Liver (tissue), 8 donors: ENCODE measurements at regions not wholly inside any gene's neighbourhood (a gene's known extent, or its start where the extent isn't known, plus 50 kb on each side); places are given as distances from the start of the nearest gene placed in this dataset.
"Not testable (repeated sequence)": the region's sequence is repeated elsewhere in the genome, so short reads cannot be mapped to it uniquely, and the experiment has no call there.

ENCODE experiments used
- DNase-seq: peaks from one replicate; pipeline ENCODE4 v3.0.0-alpha.2; 2017; ENCODE audit warnings: low spot score
- H3K27ac ChIP-seq, 2 donors: one replicate each; pipeline ENCODE4 v1.7.0; 2013; ENCODE audit warnings: inconsistent platforms in 2 of 2, low read length in 2 of 2, control low read depth in 1 of 2, low read depth in 1 of 2, mild to moderate bottlenecking in 1 of 2
- H3K27me3 ChIP-seq, 4 donors: one replicate each; pipeline versions ENCODE4 v1.6.1 to v1.7.0; 2013; ENCODE audit warnings: low read length in 3 of 4, inconsistent platforms in 1 of 4, mild to moderate bottlenecking in 1 of 4, moderate library complexity in 1 of 4; ENCODE audit not compliant: control insufficient read depth in 4 of 4, insufficient read depth in 4 of 4
- H3K36me3 ChIP-seq, 4 donors: one replicate each; pipeline versions ENCODE4 v1.6.1 to v1.7.0; 2013; ENCODE audit warnings: low read length in 3 of 4, mild to moderate bottlenecking in 3 of 4, low read depth in 1 of 4, moderate library complexity in 1 of 4; ENCODE audit not compliant: control insufficient read depth in 4 of 4, insufficient read depth in 3 of 4
- H3K4me1 ChIP-seq, 4 donors: one replicate each; pipeline versions ENCODE4 v1.6.1 to v1.7.0; 2013; ENCODE audit warnings: low read length in 3 of 4, mild to moderate bottlenecking in 3 of 4, moderate library complexity in 1 of 4; ENCODE audit not compliant: control insufficient read depth in 4 of 4, insufficient read depth in 4 of 4
- H3K4me3 ChIP-seq, 3 donors: one replicate each; pipeline versions ENCODE4 v1.6.1 to v1.7.0; 2013; ENCODE audit warnings: low read length in 3 of 3, control low read depth in 1 of 3, low read depth in 1 of 3, mild to moderate bottlenecking in 1 of 3
- H3K9ac ChIP-seq, 2 donors: one replicate each; pipeline ENCODE4 v1.7.0; 2013; ENCODE audit warnings: low read length in 2 of 2, mild to moderate bottlenecking in 2 of 2, moderate library complexity in 2 of 2, control low read depth in 1 of 2, low read depth in 1 of 2
- H3K9me3 ChIP-seq, 4 donors: one replicate each; pipeline versions ENCODE4 v1.6.1 to v1.7.0; 2013; ENCODE audit warnings: low read length in 3 of 4; ENCODE audit not compliant: control insufficient read depth in 4 of 4
- CTCF ChIP-seq: fragments of 150-350 bp; IDR thresholded peaks from 2 replicates; pipeline ENCODE4 v1.5.1; 2017; ENCODE audit warnings: improper control_type of control experiment, low read depth, low read length; ENCODE audit not compliant: missing input control
- EGR1 ChIP-seq, 2 donors: IDR thresholded peaks; 2 replicates each; pipeline ENCODE4 v1.6.1; 2016 to 2018; ENCODE audit warnings: antibody characterized with exemption in 2 of 2, low read depth in 2 of 2
- FOXA2 ChIP-seq: IDR thresholded peaks from 2 replicates; pipeline ENCODE4 v1.6.1; 2016; ENCODE audit warnings: antibody characterized with exemption
- HNF4A ChIP-seq, 2 donors: conservative IDR thresholded peaks; 2 replicates each; pipeline ENCODE4 v1.6.1; 2016; ENCODE audit warnings: antibody characterized with exemption in 2 of 2, mild to moderate bottlenecking in 2 of 2
- HNF4G ChIP-seq: IDR thresholded peaks from 2 replicates; pipeline ENCODE4 v1.6.1; 2016; ENCODE audit warnings: antibody characterized with exemption
- NR2F2 ChIP-seq: IDR thresholded peaks from 2 replicates; pipeline ENCODE4 v1.6.1; 2016; ENCODE audit warnings: antibody characterized with exemption
- RAD21 ChIP-seq, 2 donors: IDR thresholded peaks; 2 replicates each; pipeline ENCODE4 v1.6.1; 2016; ENCODE audit warnings: antibody characterized with exemption in 2 of 2, mild to moderate bottlenecking in 2 of 2
- REST ChIP-seq: IDR thresholded peaks from 2 replicates; pipeline ENCODE4 v1.6.1; 2016; ENCODE audit warnings: antibody characterized with exemption, mild to moderate bottlenecking
- SP1 ChIP-seq: IDR thresholded peaks from 2 replicates; pipeline ENCODE4 v1.6.1; 2018; ENCODE audit warnings: antibody characterized with exemption, mild to moderate bottlenecking
- YY1 ChIP-seq: IDR thresholded peaks from 2 replicates; pipeline ENCODE4 v1.6.1; 2016; ENCODE audit warnings: antibody characterized with exemption, mild to moderate bottlenecking
- ZBTB33 ChIP-seq: IDR thresholded peaks from 2 replicates; pipeline ENCODE4 v1.6.1; 2016; ENCODE audit warnings: antibody characterized with exemption
- WGBS: extraction: QIAGEN DNeasy Blood & Tissue Kit; methylation state at CpG from one replicate; pipeline ENCODE4 v1.1.7; 2013; 5-methylcytosine and 5-hydroxymethylcytosine counted together
- donor health status: healthy.
- donor health status: healthy.
- donor health status: healthy.
- donor health status: healthy.
- donor health status: healthy.

GRCh38 chr1:55786396-55786795 is 571.2 kb upstream of the USP24 start:
- no peaks in the 10 kb centered on the region for H3K36me3 ChIP-seq
- no peak overlapping the region for H3K4me3 ChIP-seq
- 52% methylated on average over 4 of the region's 4 CpGs for WGBS
- DNase-seq = no peak
- H3K9me3 ChIP-seq = no peaks in the 10 kb centered on the region
- no peaks in the 10 kb centered on the region for H3K4me1 ChIP-seq
- no peak overlapping the region for H3K27ac ChIP-seq
- no peak overlapping the region for H3K9ac ChIP-seq
- no peaks in the 10 kb centered on the region for H3K27me3 ChIP-seq
- TF ChIP-seq SP1 (no peak), YY1 (no peak), HNF4G (no peak), REST (no peak), RAD21 (IDR thresholded peaks at IDR 0.05) (no peak), FOXA2 (no peak), NR2F2 (no peak), CTCF (no peak), HNF4A (conservative IDR thresholded peaks at IDR 0.05) (no peak), EGR1 (IDR thresholded peaks at IDR 0.05; ENCODE audit: low read depth in 2 of 2) (no peak), ZBTB33 (no peak)

- not testable (repeated sequence) for H3K9ac ChIP-seq, H3K36me3 ChIP-seq, H3K27me3 ChIP-seq, H3K4me1 ChIP-seq, H3K9me3 ChIP-seq, H3K27ac ChIP-seq, H3K4me3 ChIP-seq, DNase-seq
- WGBS = 88% methylated on average over 6 of the region's 6 CpGs
Observed at GRCh38 chr1:55784941-55785450, 569.8 kb upstream of the USP24 start.

- H3K4me1 ChIP-seq = no peaks in the 10 kb centered on the region
- H3K4me3 ChIP-seq = no peak overlapping the region
- H3K27ac ChIP-seq = no peak overlapping the region
- no peak overlapping the region for H3K9ac ChIP-seq
- DNase-seq = no peak
- H3K9me3 ChIP-seq = no peaks in the 10 kb centered on the region
- WGBS = 74% methylated on average over 3 of the region's 3 CpGs
- H3K27me3 ChIP-seq = no peaks in the 10 kb centered on the region
- TF ChIP-seq SP1 (no peak), HNF4A (conservative IDR thresholded peaks at IDR 0.05) (no peak), NR2F2 (no peak)
- no peaks in the 10 kb centered on the region for H3K36me3 ChIP-seq
Observed at GRCh38 chr1:55781944-55782482, 566.8 kb upstream of the USP24 start.
